ENCODE measurements at regions not wholly inside any gene's neighbourhood (a gene's known extent, or its start where the extent isn't known, plus 50 kb on each side); places are given as distances from the start of the nearest gene placed in this dataset.
"Not testable (repeated sequence)": the region's sequence is repeated elsewhere in the genome, so short reads cannot be mapped to it uniquely, and the experiment has no call there.

- DNase-seq: no peak
Observed at GRCh38 chr5:143962201-143962600, 150.2 kb downstream of the HMHB1 start.

- no peak for DNase-seq
Observed at GRCh38 chr5:143964919-143965318, 153.0 kb downstream of the HMHB1 start.

DNA sequence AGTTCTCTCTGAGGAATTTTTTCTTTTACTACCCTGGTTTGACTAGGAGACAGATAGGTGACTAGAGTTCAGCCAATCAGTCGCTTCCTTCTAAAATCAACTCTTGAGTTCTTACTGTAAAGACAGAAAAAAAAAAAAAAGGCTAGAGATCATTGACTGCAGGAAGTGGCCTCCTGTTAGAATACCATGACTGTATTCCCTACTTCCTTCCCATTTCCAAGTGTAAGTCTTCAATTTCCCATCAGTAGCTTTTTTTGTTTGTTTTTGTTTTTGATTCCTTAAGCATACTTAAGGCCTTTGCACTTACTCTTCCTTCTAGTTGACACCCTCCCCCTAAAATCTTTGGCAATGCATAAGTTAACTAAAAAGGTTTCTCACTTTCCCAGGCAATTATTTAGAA is 154.3 kb downstream of the HMHB1 start:
- DNase-seq: no peak

- no peak for DNase-seq
Observed at GRCh38 chr5:143968071-143968878, 156.3 kb downstream of the HMHB1 start.

GRCh38 chr5:143970159-143970558 is 158.2 kb downstream of the HMHB1 start:
- no peak for DNase-seq

DNA sequence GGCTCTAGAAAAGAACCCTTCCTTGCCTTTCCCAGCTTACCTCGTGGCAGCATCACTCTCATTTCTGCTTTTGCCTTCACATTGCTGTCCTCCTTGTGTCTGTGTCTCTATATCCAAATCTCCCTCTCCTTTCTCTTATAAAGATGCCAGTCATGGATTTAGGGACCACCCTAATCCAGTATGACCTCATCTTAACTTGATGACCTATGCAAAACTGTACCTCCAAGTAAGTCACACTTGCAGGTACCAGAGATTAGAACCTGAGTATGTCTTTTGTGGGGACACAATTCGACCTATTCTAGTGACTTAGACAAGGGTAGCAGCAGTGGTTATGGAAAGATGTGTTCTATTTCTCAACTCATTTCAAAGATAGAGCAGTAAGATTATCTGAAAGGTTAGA is 160.1 kb downstream of the HMHB1 start:
- DNase-seq: no peak

DNA sequence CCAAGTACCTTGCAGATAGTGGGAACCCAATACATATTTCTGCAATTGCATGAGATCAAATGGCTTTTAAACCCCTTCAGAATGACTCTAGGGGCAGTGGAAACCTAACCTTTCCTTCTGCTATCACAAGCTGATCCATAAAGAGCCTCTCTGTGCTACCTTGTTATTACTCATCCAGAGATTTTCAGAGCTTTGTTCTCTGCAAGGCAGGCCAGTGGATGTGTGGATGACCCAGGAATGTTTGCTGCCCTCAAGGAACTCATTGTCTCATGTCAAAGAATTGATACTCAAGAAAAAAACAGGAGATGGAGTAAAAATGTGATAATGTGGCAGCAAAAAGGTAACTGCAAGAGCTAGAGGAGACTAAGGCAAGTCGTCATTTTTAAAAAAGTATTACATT is 164.1 kb downstream of the HMHB1 start:
- DNase-seq: no peak

DNA sequence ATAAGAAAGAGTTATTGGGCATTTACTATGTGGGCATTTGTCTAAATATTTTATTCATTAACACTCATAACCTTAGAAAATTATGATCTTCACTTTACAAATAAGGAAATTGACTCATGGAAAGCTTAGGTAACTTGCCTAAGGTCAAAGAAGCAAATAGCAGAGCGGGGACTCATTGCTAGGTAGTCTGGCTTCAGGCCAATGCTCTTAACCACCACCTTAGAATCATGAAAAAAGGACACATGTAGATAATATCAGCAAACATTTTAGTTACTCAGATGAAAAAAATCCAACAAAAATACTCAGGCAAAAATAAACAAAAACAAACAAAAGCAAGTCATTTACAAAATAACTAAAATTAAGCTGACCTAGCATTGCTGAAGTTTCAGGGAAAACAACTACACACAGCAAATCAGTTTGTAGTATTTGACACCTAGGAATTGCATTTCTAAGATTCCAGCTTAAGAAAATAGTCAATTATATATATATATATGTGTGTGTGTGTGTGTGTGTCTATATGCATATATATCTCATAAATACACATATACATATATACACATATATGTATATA is 166.0 kb downstream of the HMHB1 start:
- no peak for DNase-seq

GRCh38 chr5:143979044-143979690 is 167.2 kb downstream of the HMHB1 start:
- DNase-seq: no peak

DNA sequence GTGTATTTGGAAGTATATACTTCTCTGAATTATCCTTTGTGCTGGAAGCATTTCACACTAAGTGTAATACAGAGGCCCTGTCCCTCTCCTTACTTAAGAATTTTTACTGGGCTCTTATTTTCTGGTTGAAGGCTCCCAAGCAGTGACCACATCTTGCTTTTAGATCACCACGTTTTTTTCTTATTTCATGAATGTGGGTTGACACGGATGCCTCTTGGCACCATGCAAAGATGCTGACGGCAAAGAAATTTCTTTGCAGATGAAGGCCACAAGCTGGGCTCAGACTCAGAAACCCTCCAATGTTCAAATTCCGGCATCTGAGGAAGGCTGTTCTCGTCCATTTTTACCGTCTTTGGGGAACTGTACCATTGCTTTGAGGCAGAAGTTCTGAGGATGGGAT is 168.5 kb downstream of the HMHB1 start:
- DNase-seq: no peak

GRCh38 chr5:143982957-143983356 is 171.0 kb downstream of the HMHB1 start:
- DNase-seq: not testable (repeated sequence)

- no peak for DNase-seq
Observed at GRCh38 chr5:143985832-143986515, 174.0 kb downstream of the HMHB1 start.

DNA sequence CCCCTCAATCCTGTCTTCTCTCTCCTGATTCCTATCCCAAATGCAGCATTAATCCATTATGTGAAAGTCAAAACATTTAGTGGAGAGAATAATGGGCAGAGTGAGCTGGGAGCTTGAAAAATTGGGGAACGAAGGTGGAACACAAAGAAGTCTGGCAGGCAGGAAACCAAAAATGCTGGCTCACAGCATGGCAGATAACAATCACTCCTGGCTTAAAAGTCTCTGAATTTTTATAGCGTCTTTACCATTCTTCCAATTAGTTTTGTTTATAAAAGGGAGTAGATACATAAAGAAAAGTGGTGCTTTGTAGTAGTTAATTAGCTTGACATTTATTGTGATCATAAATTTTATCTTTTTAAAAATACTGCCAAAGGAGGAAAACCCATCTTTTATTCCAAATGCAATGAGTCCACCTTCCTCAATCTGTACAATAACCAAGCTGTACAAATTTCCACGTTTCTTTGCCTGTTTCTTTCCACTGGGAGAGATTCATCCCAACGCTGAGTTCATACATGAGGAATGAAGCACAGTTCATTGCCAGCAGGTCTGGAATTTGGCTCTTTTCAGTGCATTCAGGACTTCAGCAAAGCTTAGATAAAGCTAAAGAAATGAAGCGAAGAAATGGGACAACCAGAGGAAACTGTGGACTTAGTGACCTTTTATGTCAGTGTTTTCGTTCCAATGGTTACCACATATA is 174.7 kb downstream of the HMHB1 start:
- DNase-seq: no peak

DNA sequence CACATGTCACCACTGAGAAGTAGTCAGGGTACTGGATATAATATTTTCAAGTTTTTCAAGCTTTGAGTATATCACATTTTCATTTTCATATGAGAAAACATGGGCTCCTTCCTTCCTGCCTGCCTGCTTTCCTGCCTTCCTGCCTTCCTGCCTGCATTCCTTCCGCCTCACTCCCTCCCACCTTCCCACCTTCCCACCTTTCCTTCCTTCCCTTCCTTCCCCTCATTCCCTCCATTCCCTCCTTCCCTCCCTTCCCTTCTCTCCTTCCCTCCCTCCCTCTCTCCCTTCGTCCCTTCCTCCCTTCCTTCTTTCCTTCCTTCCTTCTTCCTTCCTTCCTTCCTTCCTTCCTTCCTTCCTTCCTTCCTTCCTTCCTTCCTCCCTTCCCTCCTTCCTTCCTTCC is 175.3 kb downstream of the HMHB1 start:
- DNase-seq: no peak

GRCh38 chr5:143987751-143988560 is 176.0 kb downstream of the HMHB1 start:
- no peak for DNase-seq

- no peak for DNase-seq
Observed at GRCh38 chr5:143992496-143992895, 178.0 kb downstream of the YIPF5 start.

DNA sequence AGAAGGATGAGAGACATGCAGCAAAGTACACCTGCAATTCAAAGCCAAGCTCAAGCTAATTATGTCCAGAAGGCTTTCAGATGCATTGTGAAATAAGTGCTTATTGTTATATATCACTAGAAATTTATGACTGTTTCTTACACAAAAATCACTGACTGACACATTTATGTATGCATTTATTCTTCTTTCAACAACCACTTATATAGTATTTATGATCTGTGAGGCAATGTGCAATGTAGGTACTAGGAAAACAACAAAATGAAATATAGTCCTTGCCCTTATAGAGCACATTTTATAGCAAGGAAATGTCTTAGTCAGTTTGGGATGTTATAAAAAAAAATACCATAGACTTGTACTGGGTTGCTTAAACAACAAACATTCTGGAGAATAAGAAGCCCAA is 167.6 kb downstream of the YIPF5 start:
- DNase-seq: no peak

DNA sequence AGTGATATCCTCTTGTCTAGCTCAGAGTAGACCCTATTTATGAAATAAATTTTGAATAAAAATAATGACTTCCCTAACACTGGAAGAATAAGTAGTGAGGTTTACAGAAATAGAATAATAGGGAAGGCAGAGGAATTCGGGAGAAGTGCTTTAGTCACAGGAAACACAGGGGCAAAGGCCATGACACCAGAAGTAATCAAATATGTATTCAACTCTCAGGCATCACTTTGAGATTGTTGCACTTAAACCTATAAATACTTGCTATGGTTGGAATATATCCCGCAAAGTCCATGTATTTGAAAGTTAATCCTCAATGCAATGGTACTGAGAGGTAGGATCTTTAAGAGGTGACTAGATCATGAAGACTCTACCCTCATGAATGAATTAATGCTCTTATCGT is 166.8 kb downstream of the YIPF5 start:
- no peak for DNase-seq

- DNase-seq: no peak
Observed at GRCh38 chr5:144004146-144004545, 166.3 kb downstream of the YIPF5 start.

GRCh38 chr5:144004751-144005150 is 165.7 kb downstream of the YIPF5 start:
- no peak for DNase-seq

DNA sequence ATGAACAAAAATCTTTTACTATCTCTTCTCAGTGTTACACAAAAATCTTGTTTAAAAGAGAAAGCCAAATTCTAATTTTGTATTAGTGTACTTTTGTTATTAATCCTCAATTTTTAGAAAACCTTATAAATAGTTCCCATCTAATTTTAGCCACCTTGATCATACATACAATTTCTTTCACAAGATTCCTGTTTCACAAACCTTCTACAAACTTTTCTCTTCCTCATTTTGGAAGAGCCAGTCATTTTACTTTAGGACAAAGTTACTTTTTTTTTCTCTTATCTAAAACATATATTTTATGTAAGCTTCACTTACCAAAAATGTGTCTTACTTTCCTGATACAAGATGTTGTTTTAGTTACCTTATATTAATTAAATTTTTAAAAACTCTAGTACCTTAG is 161.3 kb downstream of the YIPF5 start:
- DNase-seq: no peak

GRCh38 chr5:144011388-144011787 is 159.1 kb downstream of the YIPF5 start:
- DNase-seq: no peak
